ENCODE measurements at regions not wholly inside any gene's neighbourhood (a gene's known extent, or its start where the extent isn't known, plus 50 kb on each side); places are given as distances from the start of the nearest gene placed in this dataset.
"Not testable (repeated sequence)": the region's sequence is repeated elsewhere in the genome, so short reads cannot be mapped to it uniquely, and the experiment has no call there.

- no peak for DNase-seq
These were observed 203.1 kb downstream of the ARHGEF9 start for GRCh38 chrX:63581906-63582305.

GRCh38 chrX:63581398-63581797 is 203.6 kb downstream of the ARHGEF9 start:
- DNase-seq: no peak

GRCh38 chrX:63576533-63576932 is 208.5 kb downstream of the ARHGEF9 start:
- DNase-seq: no peak

DNA sequence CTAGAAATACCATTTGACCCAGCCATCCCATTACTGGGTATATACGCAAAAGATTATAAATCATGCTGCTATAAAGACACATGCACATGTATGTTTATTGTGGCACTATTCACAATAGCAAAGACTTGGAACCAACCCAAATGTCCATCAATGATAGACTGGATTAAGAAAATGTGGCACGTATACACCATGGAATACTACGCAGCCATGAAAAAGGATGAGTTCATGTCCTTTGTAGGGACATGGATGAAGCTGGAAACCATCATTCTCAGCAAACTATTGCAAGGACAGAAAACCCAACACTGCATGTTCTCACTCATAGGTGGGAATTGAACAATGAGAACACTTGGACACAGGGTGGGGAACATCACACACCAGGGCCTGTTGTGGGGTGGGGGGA is 209.3 kb downstream of the ARHGEF9 start:
- DNase-seq: not testable (repeated sequence)

- no peak for DNase-seq
These were observed 215.7 kb upstream of the SPIN4 start for GRCh38 chrX:63566856-63567255.

- no peak for DNase-seq
These were observed 210.3 kb upstream of the SPIN4 start for GRCh38 chrX:63561425-63561824.

- DNase-seq: peak; percentile 81
These were observed 209.6 kb upstream of the SPIN4 start for GRCh38 chrX:63560601-63561218.

GRCh38 chrX:63551856-63552255 is 200.7 kb upstream of the SPIN4 start:
- DNase-seq: no peak

DNA sequence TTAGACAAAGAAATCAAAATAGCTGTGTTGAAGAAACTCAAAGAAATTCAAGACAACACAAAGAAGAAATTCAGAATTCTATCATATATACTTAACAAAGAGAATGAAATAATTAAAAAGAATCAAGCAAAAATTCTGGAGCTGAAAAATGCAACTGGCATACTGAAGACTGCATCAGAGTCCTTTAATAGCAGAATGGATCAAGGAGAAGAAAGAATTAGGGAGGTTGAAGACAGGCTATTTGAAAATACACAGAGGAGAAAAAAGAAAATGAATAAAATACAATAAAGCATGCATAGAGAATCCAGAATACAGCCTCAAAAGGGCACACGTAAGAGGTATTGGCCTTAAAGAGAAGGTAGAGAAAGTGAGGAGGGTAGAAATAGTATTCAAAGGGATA is 179.5 kb upstream of the SPIN4 start:
- DNase-seq: no peak

DNA sequence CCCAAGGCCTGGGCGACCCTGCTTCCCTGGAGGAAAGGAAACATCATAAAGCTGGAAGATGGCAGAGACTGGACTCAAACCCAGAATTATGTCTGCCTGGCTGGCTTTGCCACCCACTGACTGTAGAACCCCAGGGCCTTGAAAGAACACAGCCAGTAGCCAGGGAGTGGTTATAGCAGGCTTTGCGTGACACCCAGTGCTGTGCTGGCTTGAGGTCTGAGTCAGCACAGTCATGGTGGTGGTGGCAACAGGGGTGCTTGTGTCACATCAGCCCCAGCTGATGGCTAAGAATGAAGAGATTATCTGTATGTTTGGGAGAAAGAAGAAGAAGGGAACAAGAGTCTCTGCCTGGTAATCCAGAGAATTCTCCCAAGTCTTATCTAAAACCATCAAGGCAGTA is 178.8 kb upstream of the SPIN4 start:
- DNase-seq: no peak

- no peak for DNase-seq
These were observed 175.7 kb upstream of the SPIN4 start for GRCh38 chrX:63526863-63527262.

- DNase-seq: no peak
These were observed 174.4 kb upstream of the SPIN4 start for GRCh38 chrX:63525491-63525890.

DNA sequence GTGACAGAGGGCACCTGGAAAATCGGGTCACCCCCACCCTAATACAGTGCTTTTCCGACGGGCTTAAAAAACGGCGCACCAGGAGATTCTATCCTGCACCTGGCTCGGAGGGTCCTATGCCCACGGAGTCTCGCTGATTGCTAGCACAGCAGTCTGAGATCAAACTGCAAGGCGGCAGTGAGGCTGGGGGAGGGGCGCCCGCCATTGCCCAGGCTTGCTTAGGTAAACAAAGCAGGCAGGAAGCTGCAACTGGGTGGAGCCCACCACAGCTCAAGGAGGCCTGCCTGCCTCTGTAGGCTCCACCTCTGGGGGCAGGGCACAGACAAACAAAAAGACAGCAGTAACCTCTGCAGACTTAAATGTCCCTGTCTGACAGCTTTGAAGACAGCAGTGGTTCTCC is 168.2 kb upstream of the SPIN4 start:
- not testable (repeated sequence) for DNase-seq

GRCh38 chrX:63514569-63515080 is 163.5 kb upstream of the SPIN4 start:
- no peak for DNase-seq

GRCh38 chrX:63513825-63514568 is 162.9 kb upstream of the SPIN4 start:
- DNase-seq: no peak

GRCh38 chrX:63511361-63511760 is 160.2 kb upstream of the SPIN4 start:
- no peak for DNase-seq

DNA sequence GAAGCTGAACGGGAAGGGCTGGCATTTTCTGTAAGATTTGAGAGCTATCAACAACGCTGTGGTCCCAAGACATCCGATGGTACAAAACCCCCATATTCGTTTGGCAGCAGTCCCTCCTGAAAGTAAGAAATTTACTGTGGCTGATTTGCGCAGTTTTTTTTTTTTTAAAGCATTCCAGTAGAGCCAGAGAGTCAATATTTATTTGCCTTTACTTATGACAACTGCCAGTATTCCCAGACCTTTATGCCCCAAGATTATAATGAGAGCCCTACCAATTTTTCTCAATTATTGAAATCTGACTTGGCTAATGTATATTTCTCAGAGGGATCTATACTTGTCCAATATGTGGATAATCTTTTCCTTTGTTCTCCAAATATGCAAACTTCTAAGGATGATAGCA is 157.5 kb upstream of the SPIN4 start:
- DNase-seq: no peak

DNA sequence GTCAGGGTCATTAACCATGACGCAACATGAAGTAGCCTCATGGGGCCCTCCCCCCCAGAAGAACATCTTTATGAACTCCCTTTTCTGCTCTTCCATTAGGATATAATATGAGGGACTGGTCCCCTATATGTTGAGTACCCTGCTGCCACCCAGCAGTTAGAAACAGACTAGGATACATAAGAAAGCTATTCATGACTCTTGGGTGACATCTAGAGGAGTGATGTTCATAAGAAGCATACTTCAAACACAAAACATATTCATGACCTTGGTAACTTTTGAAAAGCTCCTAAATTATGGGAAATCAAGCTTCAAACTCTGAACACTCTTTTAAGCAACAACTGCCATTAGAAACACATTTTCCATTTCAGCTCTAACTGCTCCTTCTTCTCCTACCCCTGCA is 155.2 kb upstream of the SPIN4 start:
- DNase-seq: no peak

GRCh38 chrX:63503541-63503940 is 152.4 kb upstream of the SPIN4 start:
- no peak for DNase-seq

GRCh38 chrX:63488546-63489373 is 137.6 kb upstream of the SPIN4 start:
- no peak for DNase-seq

- no peak for DNase-seq
These were observed 124.1 kb upstream of the SPIN4 start for GRCh38 chrX:63475200-63475599.

DNA sequence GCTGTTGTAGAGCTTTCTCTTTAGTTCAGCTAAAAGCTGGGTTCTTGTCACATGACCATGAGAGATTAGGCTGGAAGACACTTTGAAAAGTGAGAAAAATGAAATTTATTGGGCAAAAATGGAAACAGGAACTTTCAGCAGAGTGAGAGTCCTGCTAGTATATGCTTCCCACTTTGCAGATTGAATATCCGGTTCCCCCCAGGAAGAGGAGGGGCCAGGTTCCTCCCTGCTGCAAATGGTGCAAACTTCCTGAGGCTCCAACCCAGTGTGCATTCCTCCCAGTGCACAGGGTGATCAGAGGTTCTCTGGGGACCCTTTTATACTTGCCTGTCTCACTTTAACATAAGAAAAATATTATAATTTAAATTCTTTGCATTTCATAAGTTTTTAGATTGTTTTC is 119.9 kb upstream of the SPIN4 start:
- DNase-seq: no peak

DNA sequence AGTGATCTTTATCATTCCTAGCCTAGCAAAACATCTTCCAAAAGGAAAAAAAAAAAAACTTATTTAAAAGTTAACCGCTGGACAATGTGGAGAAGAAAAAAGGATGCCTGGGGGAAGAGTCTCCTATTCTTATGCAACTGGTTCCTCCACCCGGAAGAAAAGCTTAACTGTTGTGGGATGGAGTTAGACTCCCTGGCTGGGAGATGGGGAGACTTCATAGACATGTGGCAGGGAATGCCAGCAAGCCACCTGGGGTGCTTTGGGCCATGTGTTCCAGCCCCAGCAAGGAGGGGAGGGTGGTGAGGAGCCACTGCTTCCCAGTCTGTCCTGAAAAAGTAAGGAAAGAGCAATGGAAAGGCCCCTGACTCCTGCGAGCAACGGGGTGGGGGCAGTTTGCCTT is 119.4 kb upstream of the SPIN4 start:
- DNase-seq: no peak

DNA sequence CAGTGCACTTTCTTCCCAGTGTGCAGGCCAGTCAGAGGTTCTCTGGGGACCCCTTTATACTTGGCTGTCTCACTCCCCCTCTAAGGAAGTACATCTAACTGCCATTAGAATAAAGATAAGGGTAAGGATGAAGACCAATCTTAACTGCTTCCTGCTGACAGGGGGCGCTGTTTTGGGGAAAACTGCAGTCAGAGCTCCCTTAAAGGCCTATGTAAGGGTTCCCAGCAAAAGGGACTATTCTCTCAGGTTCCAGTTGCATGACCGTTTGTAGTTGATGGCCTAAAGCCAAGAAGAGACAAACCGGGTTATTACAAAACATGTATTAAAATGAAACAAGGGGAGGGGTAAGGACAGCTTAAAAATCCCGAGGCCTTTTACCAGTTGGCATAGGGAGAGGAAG is 115.6 kb upstream of the SPIN4 start:
- DNase-seq: no peak

Measured in activated effector memory CD4-positive, alpha-beta T cell treated with anti-CD3 and anti-CD28 coated beads, Interleukin-2, amount 50 U/mL, for 16 hours (primary cell).